GM10248 (cell line): ENCODE measurements at regions not wholly inside any gene's neighbourhood (a gene's known extent, or its start where the extent isn't known, plus 50 kb on each side); places are given as distances from the start of the nearest gene placed in this dataset.

Source experiments
- CTCF ChIA-PET: fragments of 300-600 bp; sonication (Branson Sonifier 250); formaldehyde crosslinking; extraction: SDS; loops from one replicate; lab custom pipeline; 2021; ENCODE audit warnings: antibody characterized with exemption; lab: Yijun Ruan, JAX
- POLR2A ChIA-PET: fragments of 350-650 bp; sonication (Branson Sonifier 250); formaldehyde crosslinking; extraction: SDS; loops from one replicate; lab custom pipeline; 2020; ENCODE audit warnings: antibody characterized with exemption; lab: Yijun Ruan, JAX
- DNase-seq: peaks from one replicate; pipeline ENCODE4 v3.0.0; 2012; ENCODE audit errors: extremely low spot score
- TF ChIP-seq, protein P1 (sequence below): IDR thresholded peaks from 2 replicates; pipeline ENCODE4 v1.5.1; 2012; ENCODE audit warnings: mild to moderate bottlenecking, low read depth; ENCODE audit errors: extremely low read depth, missing control alignments, control extremely low read depth

DNA sequence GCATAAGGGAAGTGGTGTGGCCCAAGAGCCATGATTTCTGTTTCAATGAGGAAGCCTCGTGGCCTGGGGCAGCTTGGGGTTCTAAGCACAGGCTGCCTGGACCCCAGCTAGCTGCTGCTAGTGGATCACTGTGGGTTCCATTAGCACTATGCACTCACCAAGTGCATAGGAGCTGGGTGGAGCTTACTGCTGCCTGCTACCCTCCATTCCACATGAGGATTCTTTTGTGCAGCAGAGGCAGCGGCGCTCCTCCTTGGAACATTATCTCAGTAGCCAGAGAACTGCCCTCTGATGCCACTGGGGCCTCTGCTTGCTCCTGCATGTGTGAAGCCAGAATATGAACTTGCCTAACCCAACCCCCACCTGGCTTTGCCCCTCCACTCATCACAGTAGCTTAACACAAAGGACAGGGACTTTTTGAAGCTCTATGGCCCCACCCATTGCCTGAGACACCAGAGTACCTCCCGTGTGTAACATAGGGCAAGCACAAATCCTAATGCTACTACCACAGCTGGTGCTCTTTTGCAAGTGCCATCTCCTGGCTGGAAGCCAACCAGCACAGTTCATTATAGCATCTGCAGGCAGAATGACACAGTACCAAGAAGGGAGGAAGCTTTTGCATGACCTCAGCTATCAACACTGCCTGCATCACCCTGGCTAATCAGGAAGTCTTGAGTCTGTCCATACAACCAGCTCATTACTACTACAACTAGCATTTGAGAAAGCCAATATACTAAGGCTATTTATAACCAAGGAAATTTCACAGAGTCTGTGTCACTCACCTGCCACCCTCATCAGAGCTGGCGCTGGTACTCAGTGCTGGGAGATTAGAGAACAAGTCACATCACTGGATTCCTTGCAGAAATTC lies 297.0 kb upstream of the GULP1 start:
- CTCF ChIA-PET = interaction anchor here (1.3 to 2.5 kb wide), 2 partner anchors 12 to 30 kb away, joined by 3 to 9 read pairs; no protein-coding TSS in a partner anchor
- POLR2A ChIA-PET = interaction anchor here (0.7 kb wide), 1 partner anchor 476 kb away, joined by 5 read pairs; no protein-coding TSS in a partner anchor

DNA sequence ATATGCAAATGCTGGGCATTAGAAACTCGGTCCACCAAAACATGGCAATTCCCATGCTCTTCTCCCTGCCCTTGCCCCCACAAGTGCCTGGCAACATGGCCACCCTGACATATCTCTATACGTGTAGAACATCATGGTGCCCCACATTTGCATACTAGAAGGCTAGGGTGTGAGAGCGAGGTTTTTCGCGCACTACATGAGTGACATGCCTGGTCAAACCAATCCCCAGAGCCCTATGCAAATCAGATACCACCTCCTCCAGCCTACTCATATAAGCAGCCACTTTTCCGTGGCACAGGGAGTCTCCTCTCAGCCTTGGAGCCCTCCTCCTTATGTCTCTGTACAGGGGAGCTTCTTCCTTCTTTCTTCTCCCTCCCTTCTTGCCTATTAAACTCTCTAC lies 296.1 kb upstream of the GULP1 start:
- ChIA-PET CTCF (interaction anchor here (1.3 to 2.5 kb wide), 2 partner anchors 12 to 31 kb away, joined by 3 to 9 read pairs; no protein-coding TSS in a partner anchor), POLR2A (no interaction called here)
- TF ChIP-seq, protein P1, sequence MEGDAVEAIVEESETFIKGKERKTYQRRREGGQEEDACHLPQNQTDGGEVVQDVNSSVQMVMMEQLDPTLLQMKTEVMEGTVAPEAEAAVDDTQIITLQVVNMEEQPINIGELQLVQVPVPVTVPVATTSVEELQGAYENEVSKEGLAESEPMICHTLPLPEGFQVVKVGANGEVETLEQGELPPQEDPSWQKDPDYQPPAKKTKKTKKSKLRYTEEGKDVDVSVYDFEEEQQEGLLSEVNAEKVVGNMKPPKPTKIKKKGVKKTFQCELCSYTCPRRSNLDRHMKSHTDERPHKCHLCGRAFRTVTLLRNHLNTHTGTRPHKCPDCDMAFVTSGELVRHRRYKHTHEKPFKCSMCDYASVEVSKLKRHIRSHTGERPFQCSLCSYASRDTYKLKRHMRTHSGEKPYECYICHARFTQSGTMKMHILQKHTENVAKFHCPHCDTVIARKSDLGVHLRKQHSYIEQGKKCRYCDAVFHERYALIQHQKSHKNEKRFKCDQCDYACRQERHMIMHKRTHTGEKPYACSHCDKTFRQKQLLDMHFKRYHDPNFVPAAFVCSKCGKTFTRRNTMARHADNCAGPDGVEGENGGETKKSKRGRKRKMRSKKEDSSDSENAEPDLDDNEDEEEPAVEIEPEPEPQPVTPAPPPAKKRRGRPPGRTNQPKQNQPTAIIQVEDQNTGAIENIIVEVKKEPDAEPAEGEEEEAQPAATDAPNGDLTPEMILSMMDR = no peak
- DNase-seq = no peak

More for the DNA sequence above, 297.0 kb upstream of the GULP1 start:
- DNase-seq = no peak
- TF ChIP-seq, protein P1 = no peak

DNA sequence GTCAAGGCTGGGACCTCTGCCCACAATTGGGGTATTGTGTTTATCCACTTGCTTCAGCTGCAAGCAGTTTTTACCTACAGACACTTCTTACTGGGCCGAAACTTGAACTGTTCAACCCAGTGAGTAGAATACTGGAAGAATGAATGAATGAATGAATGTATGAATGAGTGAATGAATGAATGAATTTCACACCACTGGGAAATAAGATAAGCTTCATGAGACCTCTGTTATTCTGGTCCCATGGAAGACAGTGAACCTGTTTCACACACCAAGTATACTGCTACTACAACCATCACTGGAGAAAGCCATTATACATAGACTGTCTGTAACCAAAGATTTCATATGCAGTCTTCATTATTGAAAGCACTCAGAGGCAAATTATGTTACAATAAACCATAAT lies 295.0 kb upstream of the GULP1 start:
- no peak for DNase-seq
- TF ChIP-seq, protein P1 = no peak
- ChIA-PET CTCF (interaction anchor here (2.3 kb wide), 1 partner anchor 10 kb away, joined by 6 read pairs; no protein-coding TSS in a partner anchor), POLR2A (no interaction called here)

DNA sequence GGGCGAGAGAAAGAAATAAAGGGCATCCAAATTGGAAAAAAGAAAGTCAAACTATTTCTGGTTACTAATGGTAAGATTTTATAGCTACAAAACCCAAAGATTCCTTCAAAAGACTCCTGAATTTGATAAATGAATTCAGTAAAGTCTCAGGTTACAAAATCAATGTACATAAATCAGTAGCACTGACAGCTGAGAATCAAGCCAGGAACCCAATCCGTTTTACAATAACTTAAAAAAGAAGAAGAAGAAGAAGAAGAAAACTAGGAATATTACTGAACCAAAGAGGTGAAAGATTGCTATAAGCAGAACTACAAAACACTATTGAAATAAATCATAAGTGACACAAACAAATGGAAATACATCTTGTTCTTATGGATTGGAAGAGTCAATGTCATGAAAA lies 291.5 kb upstream of the GULP1 start:
- ChIA-PET POLR2A (no interaction called here), CTCF (interaction anchor here (1.2 kb wide), 1 partner anchor 11 kb away, joined by 3 read pairs; no protein-coding TSS in a partner anchor)
- no peak for DNase-seq
- TF ChIP-seq, protein P1 = no peak

DNA sequence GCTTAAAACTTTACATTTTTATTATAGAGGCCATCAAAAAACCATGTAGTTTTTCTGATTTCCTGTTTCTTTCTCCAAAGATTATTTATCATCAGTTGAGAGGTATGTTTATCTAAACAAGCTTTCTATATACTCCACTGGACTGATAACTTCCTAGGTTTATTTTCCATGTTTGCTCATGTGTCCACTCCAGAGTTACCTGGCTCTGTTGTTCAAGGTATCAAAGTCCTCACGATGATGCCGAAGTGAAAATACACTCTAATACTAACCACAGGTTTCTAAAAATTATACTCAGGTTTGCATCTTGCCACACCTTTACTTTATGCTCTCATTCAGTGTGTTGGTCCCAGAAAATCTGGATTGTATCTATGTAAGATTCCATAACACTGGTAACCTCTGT lies 287.9 kb upstream of the GULP1 start:
- CTCF ChIA-PET = interaction anchor here (0.9 to 1.7 kb wide), 4 partner anchors 16 to 45 kb away, joined by 3 to 4 read pairs (median 3); no protein-coding TSS in a partner anchor
- POLR2A ChIA-PET = no interaction called here
- no peak for DNase-seq

DNA sequence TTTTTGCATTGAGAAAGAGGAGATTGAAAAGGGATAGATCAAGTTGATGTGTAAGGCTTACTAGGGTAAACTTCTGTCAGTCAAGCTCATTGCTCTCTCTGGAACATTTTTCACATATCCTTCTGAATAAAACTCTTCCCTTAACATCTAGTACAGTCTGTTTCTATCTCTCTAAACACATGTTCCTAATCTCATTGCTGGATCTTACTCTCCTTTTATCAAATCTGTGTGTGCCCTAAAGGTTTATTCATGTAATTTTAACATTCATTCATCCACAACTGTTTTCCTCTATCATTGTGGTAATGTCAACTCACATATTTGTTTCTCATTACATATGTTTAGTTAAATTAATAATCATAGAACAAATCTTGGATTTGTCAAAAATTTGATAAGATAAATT lies 277.9 kb upstream of the GULP1 start:
- ChIA-PET CTCF (no interaction called here), POLR2A (no interaction called here)
- no peak for DNase-seq
- TF ChIP-seq, protein P1 = no peak

More for the DNA sequence above, 287.9 kb upstream of the GULP1 start:
- TF ChIP-seq, protein P1 = no peak
